ENCODE measurements at regions not wholly inside any gene's neighbourhood (a gene's known extent, or its start where the extent isn't known, plus 50 kb on each side); places are given as distances from the start of the nearest gene placed in this dataset.

GRCh38 chr14:71680736-71681387 lies 251.4 kb upstream of the RGS6 start:
- TF ChIP-seq, protein P1, sequence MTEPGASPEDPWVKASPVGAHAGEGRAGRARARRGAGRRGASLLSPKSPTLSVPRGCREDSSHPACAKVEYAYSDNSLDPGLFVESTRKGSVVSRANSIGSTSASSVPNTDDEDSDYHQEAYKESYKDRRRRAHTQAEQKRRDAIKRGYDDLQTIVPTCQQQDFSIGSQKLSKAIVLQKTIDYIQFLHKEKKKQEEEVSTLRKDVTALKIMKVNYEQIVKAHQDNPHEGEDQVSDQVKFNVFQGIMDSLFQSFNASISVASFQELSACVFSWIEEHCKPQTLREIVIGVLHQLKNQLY (CRISPR knock-in tag; IDR thresholded peaks at IDR 0.05), result no peak
- no peak for TF ChIP-seq NR2C2 (CRISPR knock-in tag; IDR thresholded peaks at IDR 0.05)

Data from WTC11 (cell line).